HG03457 (cell line): ENCODE measurements at regions not wholly inside any gene's neighbourhood (a gene's known extent, or its start where the extent isn't known, plus 50 kb on each side); places are given as distances from the start of the nearest gene placed in this dataset.

ENCODE experiments used
- ATAC-seq: cut with Tn5 transposase; IDR thresholded peaks from one replicate; pipeline ENCODE4 v1.9.1; 2021; ENCODE audit warnings: moderate number of reproducible peaks; ENCODE audit not compliant: unreplicated experiment

GRCh38 chr9:14471041-14471440, 157.1 kb upstream of the NFIB start:
- ATAC-seq, result no peak

- no peak for ATAC-seq
Observed at GRCh38 chr9:14467675-14468374, 153.9 kb upstream of the NFIB start.

GRCh38 chr9:14466828-14467227, 152.9 kb upstream of the NFIB start:
- ATAC-seq, result no peak

- ATAC-seq, result no peak
Observed at GRCh38 chr9:14466429-14466818, 152.5 kb upstream of the NFIB start.

GRCh38 chr9:14462950-14463349, 149.0 kb upstream of the NFIB start:
- ATAC-seq, result no peak

- no peak for ATAC-seq
Observed at GRCh38 chr9:14455243-14455642, 141.3 kb upstream of the NFIB start.

- ATAC-seq, result no peak
Observed at GRCh38 chr9:14453286-14453685, 139.3 kb upstream of the NFIB start.

GRCh38 chr9:14452539-14452938, 138.6 kb upstream of the NFIB start:
- ATAC-seq, result no peak

- ATAC-seq, result peak; percentile 88
Observed at GRCh38 chr9:14451949-14452348, 138.0 kb upstream of the NFIB start.

GRCh38 chr9:14447103-14447502, 133.2 kb upstream of the NFIB start:
- ATAC-seq, result no peak

GRCh38 chr9:14445946-14446345, 132.0 kb upstream of the NFIB start:
- no peak for ATAC-seq

GRCh38 chr9:14442956-14443355, 129.0 kb upstream of the NFIB start:
- no peak for ATAC-seq

GRCh38 chr9:14441976-14442651, 128.2 kb upstream of the NFIB start:
- no peak for ATAC-seq

- ATAC-seq, result no peak
Observed at GRCh38 chr9:14441115-14441514, 127.2 kb upstream of the NFIB start.

GRCh38 chr9:14440062-14440461, 126.1 kb upstream of the NFIB start:
- ATAC-seq, result no peak

GRCh38 chr9:14439555-14439954, 125.6 kb upstream of the NFIB start:
- ATAC-seq, result no peak

- ATAC-seq, result no peak
Observed at GRCh38 chr9:14438232-14439021, 124.5 kb upstream of the NFIB start.

- no peak for ATAC-seq
Observed at GRCh38 chr9:14437354-14438231, 123.7 kb upstream of the NFIB start.

GRCh38 chr9:14435871-14436270, 121.9 kb upstream of the NFIB start:
- ATAC-seq, result no peak

GRCh38 chr9:14434971-14435718, 121.2 kb upstream of the NFIB start:
- no peak for ATAC-seq
